ENCODE measurements at regions not wholly inside any gene's neighbourhood (a gene's known extent, or its start where the extent isn't known, plus 50 kb on each side); places are given as distances from the start of the nearest gene placed in this dataset.

DNA sequence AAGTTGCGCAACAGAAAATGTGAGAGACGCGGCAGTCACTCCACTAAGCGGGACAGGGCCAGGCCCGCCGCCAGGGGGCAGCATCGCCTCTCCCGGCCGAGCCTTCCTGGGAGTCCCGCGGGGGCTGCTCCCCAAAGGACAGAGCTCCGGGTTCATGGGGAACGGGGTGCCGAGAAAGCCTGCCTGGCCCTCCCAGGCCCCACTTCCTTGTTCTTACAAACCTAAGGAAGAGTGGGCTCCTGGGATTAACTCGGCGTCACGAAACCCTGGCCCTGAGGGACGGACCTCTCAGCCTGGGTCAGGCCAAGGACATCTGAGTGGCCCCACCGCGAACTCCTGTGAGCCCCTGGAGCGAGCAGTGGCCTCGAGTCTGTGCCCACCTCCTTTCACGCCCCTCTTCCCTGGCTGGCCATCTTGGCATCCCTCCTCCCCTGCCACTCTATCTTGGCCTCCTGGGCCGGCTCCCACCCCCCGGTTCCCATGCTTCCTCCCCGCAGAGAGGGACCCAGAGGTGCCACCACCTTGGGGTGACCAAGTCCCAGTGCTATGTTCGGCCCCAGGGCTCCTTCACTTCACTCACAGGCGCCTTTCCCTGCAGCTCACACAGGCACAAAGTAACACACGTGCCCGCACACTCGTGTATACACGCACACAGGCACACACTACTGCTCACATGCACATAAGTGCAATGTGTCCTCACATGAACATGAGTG is 99.9 kb upstream of the FGF3 start:
- peak; percentile 36 for DNase-seq

DNA sequence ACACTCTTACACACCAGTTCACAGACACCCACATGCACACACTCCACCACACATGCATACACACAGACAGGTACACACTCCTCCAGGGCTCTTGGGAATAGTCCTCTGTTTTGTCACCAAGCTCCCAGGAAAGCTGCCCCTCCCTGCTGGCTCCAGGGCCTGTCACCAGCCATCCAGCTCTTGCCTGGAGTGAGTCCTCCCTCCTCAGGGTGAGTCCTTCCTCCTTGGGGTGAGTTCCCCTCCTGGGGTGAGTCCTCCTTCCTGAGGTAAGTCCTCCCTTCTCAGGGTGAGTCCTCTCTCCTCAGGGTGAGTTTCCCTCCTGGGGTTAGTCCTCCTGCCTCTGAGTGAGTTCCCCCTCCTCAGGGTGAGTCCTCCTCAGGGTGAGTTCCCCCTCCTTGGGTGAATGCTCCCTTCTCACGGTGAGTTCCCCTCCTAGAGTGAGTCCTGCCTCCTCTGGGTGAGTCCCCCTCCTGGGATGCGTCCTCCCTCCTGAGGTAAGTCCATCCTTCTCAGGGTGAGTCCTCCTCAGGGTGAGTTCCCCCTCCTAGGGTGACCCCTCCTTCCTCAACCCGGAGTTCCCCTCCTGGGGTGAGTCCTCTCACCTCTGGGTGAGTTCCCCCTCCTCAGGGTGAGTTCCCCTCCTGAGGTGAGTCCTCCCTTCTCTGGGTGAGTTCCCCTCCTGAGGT is 100.6 kb upstream of the FGF3 start:
- DNase-seq, result no peak

DNA sequence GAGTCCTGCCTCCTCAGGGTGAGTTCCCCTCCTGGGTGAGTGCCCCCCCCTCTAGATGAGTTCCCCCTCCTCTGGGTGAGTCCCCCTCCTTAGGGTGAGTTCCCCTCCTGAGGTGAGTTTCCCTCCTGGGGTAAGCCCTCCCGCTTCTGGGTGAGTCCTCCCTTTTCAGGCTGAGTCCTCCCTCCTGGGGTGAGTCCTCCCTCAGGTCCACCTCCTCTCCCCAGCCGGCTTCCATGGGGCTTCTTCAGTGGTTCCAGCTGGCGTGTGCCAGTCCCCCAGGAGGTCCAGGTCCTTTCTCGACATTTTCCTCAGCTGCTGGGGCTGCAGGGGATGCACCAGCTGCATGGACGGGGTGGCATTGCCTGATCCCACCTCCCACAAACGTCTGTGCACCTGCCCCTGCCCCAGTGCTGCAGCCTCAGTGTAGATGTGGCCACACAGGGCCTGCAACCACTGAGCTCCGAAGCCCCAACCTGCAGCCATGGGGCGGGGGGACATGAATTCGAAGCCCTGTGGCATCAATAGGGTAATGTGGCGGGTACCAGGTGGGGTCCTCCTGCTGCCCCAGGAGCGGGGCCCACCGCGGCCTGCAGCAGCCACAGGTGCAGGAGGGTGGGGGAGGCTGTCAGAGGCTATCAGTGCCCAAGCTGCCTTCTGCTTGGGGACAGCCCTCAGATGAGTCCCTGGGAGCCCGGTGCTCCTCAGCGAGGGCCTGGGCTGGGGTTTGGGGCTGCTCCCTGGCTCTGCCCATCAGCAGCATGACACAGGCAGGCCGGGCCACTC is 101.3 kb upstream of the FGF3 start:
- no peak for DNase-seq

DNA sequence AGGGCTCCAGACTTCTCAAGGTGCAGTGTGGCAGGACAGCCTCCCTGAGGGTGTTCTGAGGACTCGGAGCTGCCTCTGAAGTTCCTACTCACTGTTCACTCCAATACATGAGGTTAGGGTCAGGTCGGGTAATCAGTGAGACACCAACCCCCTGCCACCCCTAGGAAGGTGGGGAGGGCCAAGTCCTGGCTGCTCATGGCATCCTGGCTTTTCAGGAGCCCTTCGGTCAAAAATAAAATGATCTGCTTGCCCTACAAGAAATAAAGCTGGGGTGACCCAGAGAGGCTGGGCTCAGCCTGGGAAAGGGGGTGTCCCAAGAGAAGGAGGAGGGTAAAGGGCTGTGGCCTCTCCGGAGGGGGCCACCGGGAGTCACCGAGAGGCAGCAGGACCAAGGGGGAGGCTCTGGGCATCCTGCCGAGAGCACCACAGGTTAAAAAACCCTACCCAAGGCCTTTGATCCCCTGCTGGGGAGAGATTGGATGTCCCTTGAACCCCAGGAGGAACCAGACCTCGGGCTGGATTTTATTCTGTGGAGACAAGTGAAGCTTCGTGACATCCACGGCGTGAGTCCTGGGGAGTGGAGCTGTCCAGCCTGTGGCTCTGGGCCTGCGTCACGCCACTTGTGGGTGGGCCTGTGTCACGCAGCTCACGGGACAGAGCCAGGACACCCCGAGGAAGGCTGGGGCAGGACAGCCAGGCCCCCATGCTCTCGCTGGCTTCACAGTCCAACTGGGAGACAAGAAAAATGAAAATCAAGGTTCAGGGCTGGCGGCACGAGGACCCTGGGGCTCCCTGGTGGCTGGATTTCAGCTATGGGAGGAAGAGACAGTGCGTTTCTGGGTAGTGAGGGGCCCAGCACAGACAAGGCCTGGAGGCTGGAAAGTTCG is 102.2 kb upstream of the FGF3 start:
- no peak for DNase-seq

DNA sequence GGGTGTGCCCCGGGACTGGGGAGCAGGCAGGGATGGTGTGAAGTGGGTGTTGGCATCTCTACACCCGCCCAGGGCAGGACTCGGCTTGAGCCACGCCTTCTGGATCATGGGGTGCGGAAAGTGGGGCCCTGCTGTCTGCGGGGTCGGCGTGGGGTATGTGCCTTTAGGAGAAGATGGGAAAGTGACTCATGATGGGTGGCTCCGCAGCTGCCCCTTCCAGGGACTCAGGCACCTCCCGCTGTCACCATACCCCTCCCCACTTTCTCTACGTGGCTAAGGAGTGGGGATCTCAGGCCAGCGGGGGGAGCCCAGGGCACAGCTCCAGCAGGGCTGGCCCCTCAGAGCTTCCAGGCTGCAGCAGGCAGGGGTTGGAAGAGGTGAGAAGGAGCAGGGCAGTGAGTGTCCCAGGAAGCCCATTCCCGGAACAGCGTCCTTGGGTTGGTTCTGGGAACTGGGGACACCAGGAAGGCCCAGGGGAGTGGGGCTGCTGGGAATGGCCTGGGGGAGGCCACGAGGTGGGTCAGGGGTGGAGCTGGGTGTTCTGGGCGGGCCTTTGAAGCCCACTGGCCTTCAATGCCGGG is 102.9 kb upstream of the FGF3 start:
- DNase-seq, result no peak

DNA sequence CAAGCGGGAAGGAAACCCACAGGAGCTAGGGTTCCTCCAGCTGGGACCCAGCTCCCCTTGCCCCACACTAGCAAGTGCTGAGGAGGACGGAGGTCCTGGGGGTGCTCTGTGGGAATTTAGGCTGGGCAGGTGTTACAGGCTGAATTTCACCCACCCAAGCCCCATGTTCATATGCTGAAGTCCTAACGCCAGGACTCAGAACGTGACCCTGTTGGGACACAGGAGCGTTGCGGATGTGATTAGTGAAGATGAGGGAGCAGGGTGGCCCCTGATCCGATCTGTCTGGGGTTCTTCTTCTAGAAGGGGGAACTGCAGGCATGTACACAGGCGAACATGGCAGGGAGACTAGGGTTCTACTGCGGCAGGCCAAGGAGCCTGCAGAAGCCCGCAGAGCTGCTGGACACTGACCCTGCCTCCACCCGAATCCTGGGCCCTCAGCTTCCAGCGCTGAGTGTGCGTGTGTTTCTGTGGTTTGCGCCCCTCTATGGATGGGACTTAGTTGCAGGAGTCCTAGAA is 103.4 kb upstream of the FGF3 start:
- no peak for DNase-seq

DNA sequence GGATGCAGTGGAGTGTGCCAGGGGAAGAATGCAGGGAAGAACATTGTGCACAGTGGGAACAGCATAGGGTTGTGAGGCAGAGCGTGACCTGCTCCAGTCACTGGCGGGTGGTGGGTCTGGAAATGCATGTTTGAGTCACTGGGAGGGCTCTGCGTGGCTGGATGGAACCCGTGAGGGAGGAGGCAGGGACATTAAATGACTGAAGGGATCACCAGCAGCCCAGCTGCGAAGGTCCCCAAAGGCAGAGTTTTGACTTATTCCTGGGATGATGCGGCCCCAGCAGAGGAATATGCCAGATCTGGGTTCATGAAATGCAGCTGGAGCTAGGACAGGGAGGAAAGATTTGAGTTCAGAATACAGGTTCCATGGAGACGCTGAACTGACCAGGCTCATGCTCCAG is 104.0 kb upstream of the FGF3 start:
- DNase-seq, result no peak

DNA sequence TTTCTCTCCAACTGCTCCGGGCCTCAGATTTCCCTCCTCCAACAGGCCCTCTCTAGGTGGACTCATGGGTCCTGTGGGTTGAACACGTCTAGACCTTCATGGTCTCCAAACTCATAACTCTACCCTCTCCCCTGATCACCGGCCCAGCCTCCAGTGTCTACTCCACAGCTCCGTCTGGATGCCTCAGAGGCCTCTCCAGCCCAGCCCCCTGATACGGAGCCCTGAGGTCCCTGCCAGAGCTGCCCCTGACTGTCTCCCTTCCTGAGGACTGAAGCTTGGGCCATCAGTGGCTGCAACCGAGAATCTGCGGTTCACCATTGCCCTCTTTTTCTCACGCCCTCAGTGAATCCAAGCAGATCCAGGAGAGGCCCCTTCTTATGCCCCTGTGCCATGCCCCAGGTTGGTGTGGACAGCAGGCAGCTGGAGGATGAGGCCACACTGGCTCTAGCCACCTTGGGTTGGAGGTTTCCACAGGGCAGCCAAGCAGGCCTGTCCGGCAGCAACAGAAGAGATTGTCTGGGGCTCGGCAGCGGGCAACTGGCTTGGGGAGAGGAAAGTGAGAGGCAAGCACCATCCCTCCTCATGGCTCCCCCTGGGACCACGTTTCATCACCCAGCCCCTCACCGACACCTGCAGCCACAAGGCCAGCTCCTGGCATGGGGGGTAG is 104.6 kb upstream of the FGF3 start:
- no peak for DNase-seq

DNA sequence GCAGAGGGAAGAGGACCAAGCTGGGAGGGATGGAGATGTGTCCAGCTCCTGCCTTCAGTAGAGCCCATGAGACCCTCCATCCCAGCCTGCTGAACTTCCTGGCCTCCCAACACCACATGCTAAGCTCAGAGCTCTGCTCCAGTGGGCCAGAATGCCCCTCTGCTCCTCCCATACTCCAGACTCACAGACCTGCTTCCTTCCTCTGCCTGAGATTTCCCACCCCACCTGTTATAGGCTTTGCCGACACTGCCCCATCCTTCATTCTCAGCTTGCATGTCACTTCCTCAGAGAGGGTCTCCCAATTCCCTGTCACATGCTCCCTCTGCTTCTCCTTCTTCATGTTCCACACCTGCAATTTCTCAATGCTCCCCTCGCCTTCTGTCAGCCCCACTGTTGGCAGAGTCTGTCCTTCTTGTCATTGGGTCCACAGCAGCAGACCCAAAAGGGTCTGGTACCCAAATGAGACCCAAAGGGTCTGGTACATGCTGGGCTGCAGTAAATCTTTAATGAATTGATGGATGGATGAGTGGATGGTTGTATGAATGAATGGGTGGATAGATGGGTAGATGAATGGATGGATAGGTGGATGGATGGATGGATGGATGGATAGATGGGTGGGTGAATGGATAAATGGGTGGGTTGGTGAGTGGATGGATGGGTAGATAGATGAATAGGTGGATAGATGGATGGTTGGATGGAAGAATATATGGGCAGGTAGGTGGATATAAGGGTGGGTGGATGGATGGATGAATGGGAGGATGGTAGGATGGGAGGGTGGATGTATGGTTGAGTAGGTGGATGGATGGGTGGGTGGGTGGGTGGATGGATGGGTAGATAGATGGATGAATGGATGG is 105.3 kb upstream of the FGF3 start:
- no peak for DNase-seq

DNA sequence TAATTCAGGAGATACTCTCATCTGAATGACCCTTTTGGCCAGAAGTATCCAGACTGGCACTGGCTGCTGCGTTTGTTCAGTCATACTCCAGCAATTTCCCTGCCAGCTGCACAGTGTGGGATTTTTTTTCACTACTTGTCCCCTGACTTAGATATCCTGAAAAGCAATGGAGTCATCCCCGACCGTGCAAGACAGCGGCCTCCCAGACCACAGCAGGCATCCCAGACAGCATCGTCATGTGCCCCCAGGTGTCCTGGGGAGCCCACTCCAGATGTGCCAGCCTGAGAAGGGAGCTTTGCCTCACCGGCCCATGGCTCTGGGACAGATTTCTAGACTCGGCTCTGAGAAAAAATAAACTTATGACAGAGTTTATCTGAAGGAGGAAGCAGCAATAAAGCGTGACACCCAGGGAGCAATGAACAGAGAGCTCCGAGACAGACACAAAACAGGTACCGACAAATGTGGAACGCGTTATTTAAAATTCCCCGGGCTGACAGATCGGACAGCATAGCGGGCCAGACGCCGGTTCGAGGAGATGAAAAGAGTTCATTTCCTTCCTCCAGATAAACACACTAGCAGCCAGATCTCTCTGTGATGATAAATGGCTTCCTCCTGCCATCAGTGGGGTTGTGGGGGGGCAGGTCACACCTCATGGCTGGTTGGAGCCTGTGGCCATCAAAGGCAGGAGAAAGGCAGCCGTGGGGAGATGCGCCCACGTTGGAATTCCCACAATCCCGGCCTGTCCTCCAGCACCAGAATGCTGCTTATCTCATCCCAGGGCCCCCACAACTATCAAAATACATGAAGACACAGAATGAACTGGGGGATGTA is 106.4 kb upstream of the FGF3 start:
- DNase-seq, result no peak

DNA sequence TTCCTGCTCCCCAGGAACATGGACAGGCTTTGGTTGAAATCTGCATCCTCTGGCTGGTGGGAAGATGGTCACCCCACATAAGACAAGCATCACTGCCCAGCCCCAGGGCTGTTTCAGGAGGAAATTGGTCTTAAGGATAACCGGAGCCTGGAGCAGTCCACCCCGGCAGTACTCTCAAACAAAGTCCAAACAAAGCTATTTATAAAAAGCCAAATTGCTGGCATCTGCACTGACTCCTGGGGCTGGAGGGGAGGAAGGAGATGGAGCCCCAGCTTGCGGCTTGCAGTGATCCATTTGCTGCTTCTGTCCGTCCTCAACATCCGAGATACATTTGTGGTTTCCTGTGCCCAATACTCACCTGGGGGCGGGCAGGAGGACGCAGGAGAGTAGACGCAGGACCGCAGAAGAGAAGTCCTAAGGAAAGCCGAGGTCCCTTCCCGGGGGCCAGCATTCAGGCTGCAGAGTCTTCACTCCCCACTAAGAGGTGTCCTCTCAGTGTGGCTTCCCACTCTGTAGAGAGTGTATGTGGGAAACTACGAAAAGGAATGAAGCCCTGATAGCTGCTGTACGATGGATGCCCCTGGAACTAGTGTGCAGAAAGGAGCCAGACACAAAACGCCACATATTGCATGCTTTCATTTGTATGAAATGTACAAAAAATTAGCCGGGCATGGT is 107.3 kb upstream of the FGF3 start:
- no peak for DNase-seq

DNA sequence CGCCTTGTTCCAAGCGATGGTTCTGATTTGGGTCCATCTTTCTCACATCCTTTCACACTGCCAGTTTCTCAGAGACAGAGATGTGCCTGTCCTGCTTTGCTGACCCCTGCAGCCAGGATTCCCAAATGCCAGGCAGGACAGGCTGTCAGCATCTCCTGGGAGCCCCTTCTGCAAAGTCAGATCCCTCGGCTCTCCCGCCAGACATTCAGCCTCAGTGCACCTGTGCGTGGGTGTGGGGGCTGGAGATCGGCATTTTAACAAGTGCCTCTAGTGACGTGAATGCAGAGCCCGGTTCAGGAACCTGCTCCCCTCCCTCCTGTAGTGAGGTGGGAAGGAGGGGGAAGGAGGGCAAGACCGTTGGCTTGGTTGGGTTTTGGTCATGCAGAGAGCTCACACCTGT is 108.9 kb upstream of the FGF3 start:
- DNase-seq, result no peak

DNA sequence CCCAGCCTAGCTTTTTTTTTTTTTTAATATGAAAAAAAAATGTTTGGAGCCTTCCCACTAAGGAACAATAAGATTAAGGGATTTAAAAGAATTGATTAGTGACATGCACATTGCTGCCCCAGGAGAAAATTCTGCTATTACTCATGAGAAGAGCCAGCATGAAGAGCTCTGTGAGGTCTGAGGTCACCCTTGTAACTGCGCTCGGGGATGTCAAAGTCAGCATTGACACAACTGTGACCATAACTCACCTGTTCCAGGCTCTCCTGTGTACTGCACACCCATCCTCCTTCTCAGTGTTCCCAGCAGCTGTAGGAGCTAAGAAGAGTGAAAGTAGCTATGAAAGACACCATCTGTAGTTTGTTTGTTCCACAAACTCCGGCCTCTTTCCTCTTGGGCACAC is 109.8 kb upstream of the FGF3 start:
- no peak for DNase-seq

DNA sequence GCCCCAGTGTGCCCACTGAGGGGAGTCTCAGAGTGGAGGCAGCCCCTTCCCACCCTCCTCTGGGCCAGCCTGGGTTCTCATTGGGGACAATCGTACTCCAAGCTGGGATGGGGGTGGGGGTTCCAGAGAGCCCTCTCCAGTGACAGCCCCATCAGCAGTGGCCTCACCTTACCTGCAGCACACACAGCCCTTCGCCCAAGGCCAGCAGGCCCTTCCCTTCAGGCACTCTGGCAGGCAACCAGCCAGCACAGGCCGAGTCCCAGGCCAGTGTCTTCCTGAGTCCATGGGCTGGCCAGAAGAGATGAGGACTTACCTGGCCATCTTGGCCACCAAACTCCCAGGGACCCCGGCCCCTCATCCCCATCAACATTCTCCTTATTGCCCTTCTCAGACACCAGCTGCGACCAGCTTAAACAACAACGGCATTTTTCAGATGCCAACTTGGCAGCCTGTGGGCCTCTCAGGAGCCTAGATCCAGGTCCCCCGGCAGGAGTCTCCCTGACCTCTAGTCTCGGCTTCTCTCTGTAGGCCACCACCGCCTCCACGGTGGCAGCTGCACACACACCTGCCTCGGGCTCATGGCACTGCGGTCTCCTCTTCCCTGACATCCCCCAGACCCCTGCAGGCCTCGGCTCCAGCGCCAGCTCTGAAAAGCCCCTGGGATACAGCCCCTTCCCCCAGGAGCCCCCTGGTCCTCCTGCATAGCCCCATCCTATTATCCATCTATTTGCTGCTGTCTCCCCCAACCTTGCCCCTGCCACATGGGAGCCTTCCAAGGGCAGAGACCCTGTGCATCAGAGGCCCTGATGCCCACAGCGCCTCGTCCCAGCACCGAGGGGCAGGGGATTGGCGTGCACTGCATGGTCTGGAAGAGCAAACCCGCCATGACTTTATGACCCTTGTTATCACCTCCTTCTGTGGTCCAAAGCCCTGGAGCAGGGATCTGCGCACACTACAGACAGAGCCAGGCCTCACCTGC is 111.2 kb upstream of the FGF3 start:
- no peak for DNase-seq

DNA sequence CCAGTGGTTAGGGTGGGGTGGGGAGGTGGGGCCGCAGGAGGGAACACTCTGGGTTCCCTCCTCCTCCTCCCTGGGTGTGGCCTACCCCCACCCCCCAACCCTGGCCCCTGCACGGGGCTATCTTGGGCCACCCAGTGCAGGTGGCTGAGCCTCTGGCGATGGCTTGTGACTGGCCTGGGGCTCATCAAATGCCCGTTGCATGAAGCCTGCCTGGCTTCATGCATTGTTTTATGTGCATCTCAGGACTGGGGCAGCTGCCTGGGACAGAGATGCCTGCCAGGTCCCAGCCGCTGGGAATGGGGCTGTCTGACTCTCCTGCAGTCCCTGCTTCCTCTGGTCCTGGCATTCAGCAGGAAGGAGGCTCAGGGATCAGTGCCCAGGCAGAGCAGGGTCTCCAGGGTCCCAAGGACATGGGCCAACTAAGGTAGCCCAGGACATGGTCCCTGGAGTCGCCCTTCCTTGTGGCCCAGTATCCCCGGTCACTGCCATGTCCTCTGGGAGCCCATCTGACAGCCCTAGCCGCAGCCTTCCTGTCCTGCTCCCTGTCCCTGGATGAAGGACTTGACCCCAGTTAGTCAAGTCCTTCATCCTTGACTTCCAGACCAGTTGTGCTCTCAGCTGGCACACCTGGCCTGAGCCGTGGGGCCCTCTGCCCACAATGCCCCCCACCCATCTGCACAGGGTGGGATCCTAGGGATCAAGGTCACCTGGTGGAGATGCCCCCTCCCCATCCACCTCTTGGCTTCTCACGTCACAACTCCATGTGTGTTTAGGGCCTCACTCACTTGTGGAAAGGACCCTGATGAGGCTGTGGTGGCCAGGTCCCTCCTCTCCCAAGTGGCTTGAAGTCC is 112.1 kb upstream of the FGF3 start:
- no peak for DNase-seq

DNA sequence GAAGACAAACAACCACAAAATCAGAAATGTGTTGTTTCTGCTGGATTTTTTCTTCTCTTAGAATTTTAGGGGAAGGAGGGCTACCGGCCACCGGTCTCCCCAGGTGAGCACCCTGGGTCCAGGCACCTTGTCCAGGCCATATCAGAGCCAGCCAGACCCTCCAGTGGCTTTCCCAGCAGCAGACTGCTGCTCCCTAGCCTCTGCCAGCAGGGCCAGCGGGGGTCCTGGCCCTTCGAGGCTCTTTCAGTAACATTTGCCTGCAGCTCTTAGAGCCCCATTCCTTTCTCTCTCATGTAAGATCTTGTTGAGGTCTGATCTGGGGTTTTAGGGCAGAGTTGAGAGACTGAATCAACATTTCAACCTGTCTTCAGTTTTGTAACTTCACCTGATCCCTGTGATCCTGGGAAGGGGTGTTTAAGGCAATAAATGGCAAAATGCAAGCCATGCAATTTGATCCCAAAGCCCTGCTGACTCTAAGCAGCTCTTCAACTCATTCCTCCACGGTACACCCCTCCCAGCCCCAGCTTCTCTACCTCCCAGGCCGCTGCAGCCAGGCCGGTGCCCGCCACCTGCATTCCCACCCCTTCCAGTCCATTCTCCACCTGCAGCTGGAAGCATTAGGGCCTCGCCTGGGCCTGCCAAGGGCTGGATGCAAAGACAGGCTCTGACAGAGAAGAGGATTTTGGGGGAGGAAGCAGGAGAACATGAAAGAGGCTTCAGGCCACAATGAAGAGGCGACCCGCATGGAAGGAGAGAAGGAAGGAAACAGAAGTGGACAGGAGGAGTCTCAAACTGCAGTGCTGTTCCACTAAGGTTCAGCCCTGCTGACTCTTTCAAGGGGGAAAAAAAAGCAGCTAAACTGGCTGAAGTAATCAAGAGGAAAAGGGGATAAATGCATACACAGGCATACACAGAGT is 113.0 kb upstream of the FGF3 start:
- no peak for DNase-seq
